ENCODE measurements at regions not wholly inside any gene's neighbourhood (a gene's known extent, or its start where the extent isn't known, plus 50 kb on each side); places are given as distances from the start of the nearest gene placed in this dataset.

GRCh38 chr7:153320005-153320404 is 560.5 kb downstream of the ACTR3B start:
- TF ChIP-seq PATZ1 (CRISPR knock-in tag; IDR thresholded peaks at IDR 0.05; ENCODE audit: borderline replicate concordance), result no peak
- no peak for TF ChIP-seq CSDC2 (CRISPR knock-in tag; IDR thresholded peaks at IDR 0.05)
- TF ChIP-seq TCF4 (CRISPR knock-in tag; IDR thresholded peaks at IDR 0.05; ENCODE audit: borderline replicate concordance), result no peak
- TF ChIP-seq ZFP3 (CRISPR knock-in tag; IDR thresholded peaks at IDR 0.05), result no peak
- TF ChIP-seq CSRNP3 (CRISPR knock-in tag; IDR thresholded peaks at IDR 0.05), result no peak
- TF ChIP-seq CREB5 (CRISPR knock-in tag; IDR thresholded peaks at IDR 0.05; ENCODE audit: low read depth), result no peak
- no peak for ATAC-seq

- TF ChIP-seq ZNF70 (CRISPR knock-in tag; IDR thresholded peaks at IDR 0.05), result no peak
- TF ChIP-seq GLIS3 (CRISPR knock-in tag; IDR thresholded peaks at IDR 0.05), result no peak
- TF ChIP-seq TSHZ2 (CRISPR knock-in tag; IDR thresholded peaks at IDR 0.05), result no peak
- no peak for TF ChIP-seq PATZ1 (CRISPR knock-in tag; IDR thresholded peaks at IDR 0.05; ENCODE audit: borderline replicate concordance)
- no peak for TF ChIP-seq PPARA (CRISPR knock-in tag; IDR thresholded peaks at IDR 0.05; ENCODE audit: borderline replicate concordance)
- TF ChIP-seq ESRRG (CRISPR knock-in tag; IDR thresholded peaks at IDR 0.05), result no peak
- TF ChIP-seq ZFP30 (CRISPR knock-in tag; IDR thresholded peaks at IDR 0.05), result no peak
- TF ChIP-seq ZNF8 (CRISPR knock-in tag; IDR thresholded peaks at IDR 0.05), result no peak
- TF ChIP-seq TOX (CRISPR knock-in tag; IDR thresholded peaks at IDR 0.05; ENCODE audit: borderline replicate concordance), result no peak
- TF ChIP-seq CREB5 (CRISPR knock-in tag; IDR thresholded peaks at IDR 0.05; ENCODE audit: low read depth), result no peak
- no peak for TF ChIP-seq ISL1 (CRISPR knock-in tag; IDR thresholded peaks at IDR 0.05)
- no peak for TF ChIP-seq CSDC2 (CRISPR knock-in tag; IDR thresholded peaks at IDR 0.05)
- TF ChIP-seq ZNF565 (CRISPR knock-in tag; conservative IDR thresholded peaks at IDR 0.05; ENCODE audit: low read depth), result no peak
- no peak for TF ChIP-seq POU6F1 (CRISPR knock-in tag; IDR thresholded peaks at IDR 0.05; ENCODE audit: borderline replicate concordance, low read depth)
- TF ChIP-seq ARNTL (CRISPR knock-in tag; IDR thresholded peaks at IDR 0.05; ENCODE audit: borderline replicate concordance, low read depth), result no peak
- no peak for TF ChIP-seq SNAI2 (CRISPR knock-in tag; IDR thresholded peaks at IDR 0.05)
- TF ChIP-seq ZFP3 (CRISPR knock-in tag; IDR thresholded peaks at IDR 0.05), result no peak
- no peak for TF ChIP-seq ZC3H10 (CRISPR knock-in tag; IDR thresholded peaks at IDR 0.05)
- TF ChIP-seq BACH2 (CRISPR knock-in tag; IDR thresholded peaks at IDR 0.05; ENCODE audit: borderline replicate concordance), result no peak
- no peak for ATAC-seq
Observed at GRCh38 chr7:153320681-153321080, 561.1 kb downstream of the ACTR3B start.

Measured in SK-N-SH treated with all-trans-retinoic acid at 6 μM for 48 hours (cell line).